ENCODE measurements at regions not wholly inside any gene's neighbourhood (a gene's known extent, or its start where the extent isn't known, plus 50 kb on each side); places are given as distances from the start of the nearest gene placed in this dataset.

DNA sequence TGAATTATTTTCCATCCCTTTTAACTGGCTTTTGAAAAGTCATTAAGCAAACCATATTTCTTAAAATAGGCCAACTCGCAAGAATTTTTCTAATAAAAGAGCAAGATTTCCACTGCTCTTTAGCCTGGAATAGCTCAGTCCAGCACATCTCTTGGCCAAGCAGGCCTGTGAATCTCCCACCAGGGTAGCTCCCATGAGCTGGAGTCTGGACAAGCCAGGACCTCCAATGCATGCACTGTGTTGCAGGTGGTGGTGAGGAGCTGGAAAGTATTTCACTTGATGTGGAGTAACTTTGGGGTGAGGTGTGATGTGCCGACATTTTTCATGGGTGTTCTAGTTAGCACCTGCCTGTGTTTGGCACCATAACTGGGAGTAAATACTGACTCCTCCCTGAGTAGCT, 117.3 kb upstream of the TBX20 start:
- TF ChIP-seq, protein P1, sequence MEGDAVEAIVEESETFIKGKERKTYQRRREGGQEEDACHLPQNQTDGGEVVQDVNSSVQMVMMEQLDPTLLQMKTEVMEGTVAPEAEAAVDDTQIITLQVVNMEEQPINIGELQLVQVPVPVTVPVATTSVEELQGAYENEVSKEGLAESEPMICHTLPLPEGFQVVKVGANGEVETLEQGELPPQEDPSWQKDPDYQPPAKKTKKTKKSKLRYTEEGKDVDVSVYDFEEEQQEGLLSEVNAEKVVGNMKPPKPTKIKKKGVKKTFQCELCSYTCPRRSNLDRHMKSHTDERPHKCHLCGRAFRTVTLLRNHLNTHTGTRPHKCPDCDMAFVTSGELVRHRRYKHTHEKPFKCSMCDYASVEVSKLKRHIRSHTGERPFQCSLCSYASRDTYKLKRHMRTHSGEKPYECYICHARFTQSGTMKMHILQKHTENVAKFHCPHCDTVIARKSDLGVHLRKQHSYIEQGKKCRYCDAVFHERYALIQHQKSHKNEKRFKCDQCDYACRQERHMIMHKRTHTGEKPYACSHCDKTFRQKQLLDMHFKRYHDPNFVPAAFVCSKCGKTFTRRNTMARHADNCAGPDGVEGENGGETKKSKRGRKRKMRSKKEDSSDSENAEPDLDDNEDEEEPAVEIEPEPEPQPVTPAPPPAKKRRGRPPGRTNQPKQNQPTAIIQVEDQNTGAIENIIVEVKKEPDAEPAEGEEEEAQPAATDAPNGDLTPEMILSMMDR (conservative IDR thresholded peaks at IDR 0.05 in 1 of 2, IDR thresholded peaks at IDR 0.05 in 1 of 2; ENCODE audit: low read depth in 1 of 2, low read length in 2 of 2): no peak
- TF ChIP-seq EZH2 (IDR thresholded peaks at IDR 0.05; ENCODE audit: low read length, missing control alignments): no peak
